CD4-positive, alpha-beta T cell (primary cell): ENCODE measurements at regions not wholly inside any gene's neighbourhood (a gene's known extent, or its start where the extent isn't known, plus 50 kb on each side); places are given as distances from the start of the nearest gene placed in this dataset.

Source experiments
- ATAC-seq: fragments of 200-7000 bp; cut with Tn5 transposase; one replicate; pipeline ENCODE4 v1.10.0; 2022; ENCODE audit warnings: mild to moderate bottlenecking; ENCODE audit not compliant: poor library complexity
- CTCF ChIA-PET: fragments of 350-600 bp; sonication (Branson Sonifier 250); formaldehyde crosslinking; loops from one replicate; lab custom pipeline; 2021; ENCODE audit warnings: antibody characterized with exemption, inconsistent platforms; lab: Charles Lee
- POLR2A ChIA-PET: fragments of 350-600 bp; sonication (Branson Sonifier 250); formaldehyde crosslinking; loops from one replicate; lab custom pipeline; 2021; ENCODE audit warnings: antibody characterized with exemption, inconsistent platforms; lab: Charles Lee
- DNase-seq, 14 experiments: peaks; one replicate each; pipeline ENCODE4 v3.0.0-alpha.2; 2013 to 2020; ENCODE audit warnings: mixed read lengths in 2 of 14
- H3K27ac ChIP-seq, 2 donors: one replicate each; pipeline versions ENCODE4 v1.5.1 to v1.7.0; 2013; ENCODE audit warnings: low read length in 2 of 2, low read depth in 1 of 2, mild to moderate bottlenecking in 1 of 2
- H3K27me3 ChIP-seq, 2 experiments: 1 replicate in 1 of 2; 2 replicates in 1 of 2; pipeline versions ENCODE4 v1.6.1 to v1.7.0; 2013; ENCODE audit warnings: low read length in 2 of 2, control low read depth in 1 of 2, mild to moderate bottlenecking in 1 of 2, moderate library complexity in 1 of 2; ENCODE audit not compliant: insufficient read depth in 2 of 2, control insufficient read depth in 1 of 2
- H3K36me3 ChIP-seq: one replicate; pipeline ENCODE4 v1.6.1; 2013; ENCODE audit warnings: low read length, control low read depth; ENCODE audit not compliant: insufficient read depth
- H3K4me1 ChIP-seq: one replicate; pipeline ENCODE4 v1.6.1; 2013; ENCODE audit warnings: low read length, control low read depth; ENCODE audit not compliant: insufficient read depth
- H3K4me3 ChIP-seq: one replicate; pipeline ENCODE4 v1.5.1; 2013; ENCODE audit warnings: mild to moderate bottlenecking, low read length, moderate library complexity
- H3K9me3 ChIP-seq, 2 experiments: 1 replicate in 1 of 2; 2 replicates in 1 of 2; pipeline versions ENCODE4 v1.6.1 to v1.7.0; 2013; ENCODE audit warnings: low read length in 2 of 2, mild to moderate bottlenecking in 2 of 2, control low read depth in 1 of 2, moderate library complexity in 1 of 2; ENCODE audit not compliant: control insufficient read depth in 1 of 2, insufficient read depth in 1 of 2
- H3K27ac Mint-ChIP-seq: one replicate; pipeline ENCODE4 v1.8.0; 2020; ENCODE audit warnings: mixed read lengths
- H3K27me3 Mint-ChIP-seq: one replicate; pipeline ENCODE4 v1.8.0; 2021; ENCODE audit warnings: mixed read lengths
- H3K36me3 Mint-ChIP-seq: one replicate; pipeline ENCODE4 v1.8.0; 2021; ENCODE audit warnings: low read depth, mixed read lengths
- H3K4me1 Mint-ChIP-seq: one replicate; pipeline ENCODE4 v1.8.0; 2021; ENCODE audit warnings: low read depth, mixed read lengths
- H3K4me3 Mint-ChIP-seq: one replicate; pipeline ENCODE4 v1.8.0; 2020; ENCODE audit warnings: mild to moderate bottlenecking, mixed read lengths
- H3K9me3 Mint-ChIP-seq: one replicate; pipeline ENCODE4 v1.8.0; 2020; ENCODE audit warnings: mixed read lengths
- CTCF ChIP-seq: fragments of 200-600 bp; IDR thresholded peaks from one replicate; pipeline ENCODE4 v1.8.0; 2022; ENCODE audit warnings: antibody characterized with exemption, mild to moderate bottlenecking
- intact Hi-C, 2 experiments: fragments of 100-400 bp; cut with DNase I in 1 of 2; cut with micrococcal nuclease in 1 of 2; formaldehyde crosslinking; loops; one replicate each; pipeline versions ENCODE4 v1.15.1 to v1.9.0; 2023 to 2025; cut with DNase I, micrococcal nuclease

- no peaks in the 10 kb centered on the region for H3K9me3 ChIP-seq
- POLR2A ChIA-PET = no interaction called here
- no peak overlapping the region for H3K27ac ChIP-seq
- H3K36me3 ChIP-seq = no peaks in the 10 kb centered on the region
- no peak for DNase-seq
- CTCF ChIA-PET = no interaction called here
- H3K4me1 Mint-ChIP-seq = no peaks in the 10 kb centered on the region
- no peaks in the 10 kb centered on the region for H3K36me3 Mint-ChIP-seq
- no peak overlapping the region for H3K27ac Mint-ChIP-seq
- no peaks in the 10 kb centered on the region for H3K27me3 Mint-ChIP-seq
- H3K4me3 Mint-ChIP-seq = no peak overlapping the region
- H3K27me3 ChIP-seq = no peaks in the 10 kb centered on the region
- no peak overlapping the region for H3K4me3 ChIP-seq
- no peak for TF ChIP-seq CTCF
- intact Hi-C loops = no loop called here
- no peaks in the 10 kb centered on the region for H3K9me3 Mint-ChIP-seq
- peaks cover 9% of the 10 kb centered on the region for H3K4me1 ChIP-seq
- ATAC-seq = no peak
Observed at GRCh38 chrX:46254641-46255040, 290.6 kb downstream of the ZNF674 start.

- Histone ChIP-seq H3K4me3 (no peak overlapping the region), H3K27ac (no peak overlapping the region), H3K4me1 (no peaks in the 10 kb centered on the region), H3K9me3 (no peaks in the 10 kb centered on the region), H3K36me3 (no peaks in the 10 kb centered on the region), H3K27me3 (no peaks in the 10 kb centered on the region)
- intact Hi-C loops = no loop called here
- no peaks in the 10 kb centered on the region for H3K9me3 Mint-ChIP-seq
- ChIA-PET CTCF (no interaction called here), POLR2A (interaction anchor here (0.5 kb wide), 1 partner anchor 69 kb away, joined by 3 read pairs; no protein-coding TSS in a partner anchor)
- H3K4me3 Mint-ChIP-seq = no peak overlapping the region
- TF ChIP-seq CTCF = no peak
- H3K27ac Mint-ChIP-seq = no peak overlapping the region
- H3K36me3 Mint-ChIP-seq = no peaks in the 10 kb centered on the region
- no peaks in the 10 kb centered on the region for H3K4me1 Mint-ChIP-seq
- DNase-seq (no peak), ATAC-seq (no peak)
- no peaks in the 10 kb centered on the region for H3K27me3 Mint-ChIP-seq
Observed at GRCh38 chrX:46251755-46252154, 293.5 kb downstream of the ZNF674 start.

GRCh38 chrX:46250151-46250550, 295.1 kb downstream of the ZNF674 start:
- no peak for ATAC-seq
- TF ChIP-seq CTCF = no peak
- no peaks in the 10 kb centered on the region for H3K36me3 ChIP-seq
- H3K9me3 ChIP-seq = no peaks in the 10 kb centered on the region
- intact Hi-C loops = no loop called here
- Mint-ChIP-seq H3K4me1 (no peaks in the 10 kb centered on the region), H3K27me3 (no peaks in the 10 kb centered on the region), H3K36me3 (no peaks in the 10 kb centered on the region), H3K4me3 (no peak overlapping the region), H3K9me3 (no peaks in the 10 kb centered on the region), H3K27ac (no peak overlapping the region)
- no peaks in the 10 kb centered on the region for H3K27me3 ChIP-seq
- ChIA-PET CTCF (no interaction called here), POLR2A (no interaction called here)
- no peak overlapping the region for H3K27ac ChIP-seq
- no peak for DNase-seq
- H3K4me3 ChIP-seq = no peak overlapping the region
- no peaks in the 10 kb centered on the region for H3K4me1 ChIP-seq
